Testis (tissue), 2 donors: ENCODE measurements at regions not wholly inside any gene's neighbourhood (a gene's known extent, or its start where the extent isn't known, plus 50 kb on each side); places are given as distances from the start of the nearest gene placed in this dataset.

Source experiments
- DNase-seq: peaks from one replicate; pipeline ENCODE4 v3.0.0-alpha.2; 2019
- H3K27ac ChIP-seq, 2 donors: fragments of 200-600 bp; sonication (generic); one replicate each; pipeline ENCODE4 v1.5.1; 2019
- H3K27me3 ChIP-seq: fragments of 200-600 bp; sonication (generic); one replicate; pipeline ENCODE4 v1.5.1; 2019
- H3K36me3 ChIP-seq: fragments of 200-600 bp; sonication (generic); one replicate; pipeline ENCODE4 v1.5.1; 2017; ENCODE audit warnings: low read depth; ENCODE audit errors: missing control alignments
- H3K4me1 ChIP-seq: fragments of 200-600 bp; sonication (generic); one replicate; pipeline ENCODE4 v1.5.1; 2019
- H3K4me3 ChIP-seq, 2 donors: fragments of 200-600 bp; sonication (generic); one replicate each; pipeline ENCODE4 v1.5.1; 2017 to 2019
- H3K9me3 ChIP-seq: fragments of 200-600 bp; sonication (generic); one replicate; pipeline ENCODE4 v1.5.1; 2017
- POLR2A ChIP-seq: fragments of 450-650 bp; IDR thresholded peaks from one replicate; pipeline ENCODE4 v1.6.1; 2017; ENCODE audit warnings: antibody characterized with exemption, mild to moderate bottlenecking, moderate library complexity
- WGBS, 2 donors: methylation state at CpG; one replicate each; pipeline ENCODE4 v1.1.5; 2018; 5-methylcytosine and 5-hydroxymethylcytosine counted together
- intact Hi-C: fragments of 100-400 bp; cut with DNase I; formaldehyde crosslinking; loops from one replicate; pipeline ENCODE4 v1.15.1; 2023; ENCODE audit warnings: low total_unique reads
- TF ChIP-seq, protein P1 (sequence below), 3 experiments: fragments of 450-650 bp in 2 of 3; fragments of 200-600 bp in 1 of 3; sonication (generic) in 1 of 3; IDR thresholded peaks; one replicate each; pipeline ENCODE4 v1.5.1; 2016 to 2019; ENCODE audit warnings: antibody characterized with exemption in 3 of 3, mild to moderate bottlenecking in 2 of 3, moderate library complexity in 1 of 3

DNA sequence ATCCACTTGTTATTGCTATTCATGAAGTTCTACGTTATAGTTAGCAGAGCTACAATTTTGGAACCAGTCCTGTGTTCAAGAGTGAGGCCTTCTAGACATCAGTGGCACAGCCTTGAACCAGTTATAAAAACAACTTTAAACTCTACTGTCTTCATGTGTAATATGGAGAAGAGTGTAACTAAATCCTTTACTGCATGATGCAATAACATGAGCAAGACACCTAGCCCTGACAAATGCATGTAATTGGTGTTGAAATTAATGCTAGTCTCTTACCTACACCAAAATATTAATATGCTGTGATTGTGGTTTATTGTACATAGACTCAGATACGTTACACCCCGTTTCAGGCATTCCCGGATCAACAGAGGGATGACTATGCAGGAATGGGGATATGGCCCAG is 654.6 kb downstream of the IRX1 start:
- Histone ChIP-seq H3K27me3 (no peaks in the 10 kb centered on the region), H3K27ac (no peak overlapping the region), H3K4me1 (no peaks in the 10 kb centered on the region), H3K9me3 (no peaks in the 10 kb centered on the region), H3K36me3 (no peaks in the 10 kb centered on the region), H3K4me3 (no peak overlapping the region)
- no peak for DNase-seq
- no peak for TF ChIP-seq POLR2A
- WGBS, 2 donors, result 86 to 87% methylated on average over 4 of the region's 4 CpGs
- intact Hi-C loops, result no loop called here

- intact Hi-C loops, result no loop called here
- TF ChIP-seq POLR2A, result no peak
- TF ChIP-seq, protein P1, sequence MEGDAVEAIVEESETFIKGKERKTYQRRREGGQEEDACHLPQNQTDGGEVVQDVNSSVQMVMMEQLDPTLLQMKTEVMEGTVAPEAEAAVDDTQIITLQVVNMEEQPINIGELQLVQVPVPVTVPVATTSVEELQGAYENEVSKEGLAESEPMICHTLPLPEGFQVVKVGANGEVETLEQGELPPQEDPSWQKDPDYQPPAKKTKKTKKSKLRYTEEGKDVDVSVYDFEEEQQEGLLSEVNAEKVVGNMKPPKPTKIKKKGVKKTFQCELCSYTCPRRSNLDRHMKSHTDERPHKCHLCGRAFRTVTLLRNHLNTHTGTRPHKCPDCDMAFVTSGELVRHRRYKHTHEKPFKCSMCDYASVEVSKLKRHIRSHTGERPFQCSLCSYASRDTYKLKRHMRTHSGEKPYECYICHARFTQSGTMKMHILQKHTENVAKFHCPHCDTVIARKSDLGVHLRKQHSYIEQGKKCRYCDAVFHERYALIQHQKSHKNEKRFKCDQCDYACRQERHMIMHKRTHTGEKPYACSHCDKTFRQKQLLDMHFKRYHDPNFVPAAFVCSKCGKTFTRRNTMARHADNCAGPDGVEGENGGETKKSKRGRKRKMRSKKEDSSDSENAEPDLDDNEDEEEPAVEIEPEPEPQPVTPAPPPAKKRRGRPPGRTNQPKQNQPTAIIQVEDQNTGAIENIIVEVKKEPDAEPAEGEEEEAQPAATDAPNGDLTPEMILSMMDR (IDR thresholded peaks at IDR 0.05), result no peak
- H3K27me3 ChIP-seq, result no peaks in the 10 kb centered on the region
- DNase-seq, result no peak
- H3K4me1 ChIP-seq, result no peaks in the 10 kb centered on the region
- no peaks in the 10 kb centered on the region for H3K36me3 ChIP-seq
- H3K9me3 ChIP-seq, result no peaks in the 10 kb centered on the region
- WGBS, 2 donors, result 76 to 90% methylated on average over 4 of the region's 4 CpGs
- no peak overlapping the region for H3K27ac ChIP-seq
- H3K4me3 ChIP-seq, result no peak overlapping the region
Observed at GRCh38 chr5:4252385-4252784, 656.8 kb downstream of the IRX1 start.

DNA sequence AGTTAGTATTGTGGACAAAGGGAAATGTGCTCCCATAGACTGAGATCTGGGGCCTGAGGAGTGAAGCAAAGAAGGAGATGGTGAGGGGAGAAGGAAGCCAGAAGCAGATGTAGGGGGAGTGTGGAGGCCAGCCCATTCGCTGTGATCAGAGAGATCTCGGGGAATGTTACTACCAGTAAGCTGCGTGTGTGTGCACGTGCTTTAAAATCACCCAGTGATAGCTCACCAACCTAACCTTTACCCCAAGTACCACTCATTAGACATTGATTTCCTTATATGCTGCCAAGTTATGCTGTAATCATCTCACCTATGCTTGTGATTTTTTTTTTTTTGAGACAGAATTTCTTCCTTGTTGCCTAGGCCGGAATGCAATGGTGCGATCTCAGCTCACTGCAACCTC is 659.1 kb downstream of the IRX1 start:
- TF ChIP-seq POLR2A, result no peak
- TF ChIP-seq, protein P1 (IDR thresholded peaks at IDR 0.05), result no peak
- DNase-seq, result no peak
- no peaks in the 10 kb centered on the region for H3K36me3 ChIP-seq
- H3K4me3 ChIP-seq, result no peak overlapping the region
- H3K27me3 ChIP-seq, result no peaks in the 10 kb centered on the region
- no peaks in the 10 kb centered on the region for H3K9me3 ChIP-seq
- no peaks in the 10 kb centered on the region for H3K4me1 ChIP-seq
- intact Hi-C loops, result no loop called here
- WGBS, 2 donors, result 94 to 95% methylated on average over 6 of the region's 6 CpGs
- H3K27ac ChIP-seq, result no peak overlapping the region

DNA sequence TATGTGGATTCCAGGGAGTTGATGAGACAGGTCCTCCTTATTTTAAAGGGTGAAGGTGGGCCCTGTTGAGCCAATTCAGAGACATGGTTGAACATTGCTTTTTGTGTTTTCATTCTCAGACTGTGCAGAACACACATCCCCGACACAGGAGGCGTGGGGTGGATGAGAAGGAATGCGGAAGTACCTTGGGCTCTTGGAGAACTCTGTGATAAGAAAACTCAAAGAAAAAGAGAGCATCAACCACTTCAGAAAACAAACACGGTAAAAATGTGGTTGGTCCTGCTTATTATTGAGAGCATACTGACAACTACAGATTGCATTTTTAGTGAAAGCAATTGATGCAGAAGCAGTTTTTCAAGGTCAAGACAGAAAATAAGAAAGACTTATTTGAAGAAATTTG is 659.8 kb downstream of the IRX1 start:
- Histone ChIP-seq H3K4me1 (no peaks in the 10 kb centered on the region), H3K27me3 (no peaks in the 10 kb centered on the region), H3K36me3 (no peaks in the 10 kb centered on the region), H3K4me3 (no peak overlapping the region), H3K9me3 (no peaks in the 10 kb centered on the region), H3K27ac (no peak overlapping the region)
- DNase-seq, result no peak
- TF ChIP-seq POLR2A, result no peak
- TF ChIP-seq, protein P1 (IDR thresholded peaks at IDR 0.05), result no peak
- 59 to 76% methylated on average over 4 of the region's 4 CpGs for WGBS, 2 donors
- intact Hi-C loops, result no loop called here

- WGBS, 2 donors, result 90 to 93% methylated on average over 4 of the region's 4 CpGs
- Histone ChIP-seq H3K9me3 (no peaks in the 10 kb centered on the region), H3K4me1 (no peaks in the 10 kb centered on the region), H3K27ac (no peak overlapping the region), H3K27me3 (no peaks in the 10 kb centered on the region), H3K36me3 (no peaks in the 10 kb centered on the region), H3K4me3 (no peak overlapping the region)
- intact Hi-C loops, result no loop called here
- TF ChIP-seq POLR2A, result no peak
- TF ChIP-seq, protein P1 (IDR thresholded peaks at IDR 0.05), result no peak
- no peak for DNase-seq
Observed at GRCh38 chr5:4258170-4258569, 662.5 kb downstream of the IRX1 start.
